ENCODE measurements at regions not wholly inside any gene's neighbourhood (a gene's known extent, or its start where the extent isn't known, plus 50 kb on each side); places are given as distances from the start of the nearest gene placed in this dataset.

DNA sequence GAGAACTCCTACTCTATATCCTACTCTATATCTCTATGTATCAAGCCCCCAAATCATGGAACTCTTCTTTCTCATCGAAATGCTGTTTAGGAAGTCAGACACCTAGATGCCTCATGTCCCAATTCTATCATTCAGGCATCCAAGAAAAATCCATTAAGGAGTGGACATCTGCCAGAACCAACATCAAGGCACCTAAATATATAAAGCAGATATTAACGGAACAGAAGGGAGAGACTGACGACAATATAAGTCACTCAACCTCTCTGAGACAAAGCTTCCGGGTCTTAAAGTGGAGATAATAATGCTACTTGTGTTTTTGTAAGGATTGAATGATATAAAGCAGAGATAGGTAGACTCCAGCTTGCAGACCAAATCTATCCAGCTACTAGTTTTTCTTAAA is 241.5 kb downstream of the NFATC2 start:
- TF ChIP-seq EZH2 (IDR thresholded peaks at IDR 0.05; ENCODE audit: low read length, unreplicated experiment) (no peak), EZH2phosphoT487 (IDR thresholded peaks at IDR 0.05; ENCODE audit: borderline replicate concordance, low read length) (no peak)
- TF ChIP-seq, protein P1, sequence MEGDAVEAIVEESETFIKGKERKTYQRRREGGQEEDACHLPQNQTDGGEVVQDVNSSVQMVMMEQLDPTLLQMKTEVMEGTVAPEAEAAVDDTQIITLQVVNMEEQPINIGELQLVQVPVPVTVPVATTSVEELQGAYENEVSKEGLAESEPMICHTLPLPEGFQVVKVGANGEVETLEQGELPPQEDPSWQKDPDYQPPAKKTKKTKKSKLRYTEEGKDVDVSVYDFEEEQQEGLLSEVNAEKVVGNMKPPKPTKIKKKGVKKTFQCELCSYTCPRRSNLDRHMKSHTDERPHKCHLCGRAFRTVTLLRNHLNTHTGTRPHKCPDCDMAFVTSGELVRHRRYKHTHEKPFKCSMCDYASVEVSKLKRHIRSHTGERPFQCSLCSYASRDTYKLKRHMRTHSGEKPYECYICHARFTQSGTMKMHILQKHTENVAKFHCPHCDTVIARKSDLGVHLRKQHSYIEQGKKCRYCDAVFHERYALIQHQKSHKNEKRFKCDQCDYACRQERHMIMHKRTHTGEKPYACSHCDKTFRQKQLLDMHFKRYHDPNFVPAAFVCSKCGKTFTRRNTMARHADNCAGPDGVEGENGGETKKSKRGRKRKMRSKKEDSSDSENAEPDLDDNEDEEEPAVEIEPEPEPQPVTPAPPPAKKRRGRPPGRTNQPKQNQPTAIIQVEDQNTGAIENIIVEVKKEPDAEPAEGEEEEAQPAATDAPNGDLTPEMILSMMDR (conservative IDR thresholded peaks at IDR 0.05; ENCODE audit: low read depth, low read length) = no peak

Data from PC-3 (cell line).